Hematopoietic multipotent progenitor cell (in vitro differentiated cells): ENCODE measurements at regions not wholly inside any gene's neighbourhood (a gene's known extent, or its start where the extent isn't known, plus 50 kb on each side); places are given as distances from the start of the nearest gene placed in this dataset.
A peak's percentile ranks its signal among the peaks of the same experiment; 100 is the strongest.
"Not testable (repeated sequence)": the region's sequence is repeated elsewhere in the genome, so short reads cannot be mapped to it uniquely, and the experiment has no call there.

Source experiments
- DNase-seq, 3 donors: peaks; one replicate each; pipeline ENCODE4 v3.0.0-alpha.2; 2011 to 2015; ENCODE audit warnings: low read depth in 2 of 3, low spot score in 2 of 3

- no peak for DNase-seq
These were observed 217.1 kb upstream of the KCNMB2 start for GRCh38 chr3:178318941-178319816.

- DNase-seq: no peak
These were observed 215.5 kb upstream of the KCNMB2 start for GRCh38 chr3:178320456-178321351.

GRCh38 chr3:178324356-178324755, 211.9 kb upstream of the KCNMB2 start:
- no peak for DNase-seq

GRCh38 chr3:178325330-178325729, 210.9 kb upstream of the KCNMB2 start:
- DNase-seq: peak in 2 of 3 donors; percentile 11 to 65

- DNase-seq: no peak
These were observed 206.3 kb upstream of the KCNMB2 start for GRCh38 chr3:178329936-178330335.

- no peak for DNase-seq
These were observed 202.0 kb upstream of the KCNMB2 start for GRCh38 chr3:178334239-178334638.

GRCh38 chr3:178336336-178336735, 199.9 kb upstream of the KCNMB2 start:
- DNase-seq: no peak

GRCh38 chr3:178340506-178340905, 195.7 kb upstream of the KCNMB2 start:
- no peak for DNase-seq

- no peak for DNase-seq
These were observed 194.6 kb upstream of the KCNMB2 start for GRCh38 chr3:178341636-178342035.

GRCh38 chr3:178342111-178342510, 194.1 kb upstream of the KCNMB2 start:
- DNase-seq: no peak

- DNase-seq: no peak
These were observed 192.7 kb upstream of the KCNMB2 start for GRCh38 chr3:178343433-178344038.

GRCh38 chr3:178345944-178346343, 190.3 kb upstream of the KCNMB2 start:
- DNase-seq: no peak

- not testable (repeated sequence) for DNase-seq
These were observed 187.5 kb upstream of the KCNMB2 start for GRCh38 chr3:178348561-178349217.

- not testable (repeated sequence) for DNase-seq
These were observed 187.0 kb upstream of the KCNMB2 start for GRCh38 chr3:178349218-178349596.

- no peak for DNase-seq
These were observed 185.5 kb upstream of the KCNMB2 start for GRCh38 chr3:178350763-178351162.

GRCh38 chr3:178352326-178353005, 183.8 kb upstream of the KCNMB2 start:
- no peak for DNase-seq

GRCh38 chr3:178353006-178353694, 183.1 kb upstream of the KCNMB2 start:
- DNase-seq: no peak

GRCh38 chr3:178359728-178360127, 176.5 kb upstream of the KCNMB2 start:
- DNase-seq: no peak

GRCh38 chr3:178363048-178363447, 173.2 kb upstream of the KCNMB2 start:
- DNase-seq: not testable (repeated sequence)
